ENCODE measurements at regions not wholly inside any gene's neighbourhood (a gene's known extent, or its start where the extent isn't known, plus 50 kb on each side); places are given as distances from the start of the nearest gene placed in this dataset.

- no peaks in the 10 kb centered on the region for H3K79me1 ChIP-seq (ENCODE audit: low read depth, low read length)
- ChIA-PET POLR2A (ENCODE audit: partially characterized antibody) (interaction anchor here (0.6 kb wide), 1 partner anchor 21 kb away, joined by 3 read pairs; no protein-coding TSS in a partner anchor), CTCF (ENCODE audit: partially characterized antibody) (interaction anchor here (0.6 to 1.3 kb wide), 2 partner anchors 26 to 48 kb away, joined by 3 to 4 read pairs; no protein-coding TSS in a partner anchor)
- no peak overlapping the region for H2BK20ac ChIP-seq (ENCODE audit: low read length)
- H2BK120ac ChIP-seq (replicated peaks; ENCODE audit: low read depth, low read length) = no peak overlapping the region
- no peak overlapping the region for H3K56ac ChIP-seq (replicated peaks; ENCODE audit: insufficient read length, low read depth, low read length)
- H3K27ac ChIP-seq (ENCODE audit: low read depth, low read length) = no peak overlapping the region
- no peaks in the 10 kb centered on the region for H4K20me1 ChIP-seq (replicated peaks in 1 of 2; ENCODE audit: control insufficient read depth in 1 of 2, insufficient read depth in 2 of 2, low read length in 2 of 2)
- H3K36me3 ChIP-seq (ENCODE audit: control insufficient read depth in 2 of 4, insufficient read depth in 4 of 4, low read length in 3 of 4) = no peaks in the 10 kb centered on the region
- H3K9me3 ChIP-seq (ENCODE audit: insufficient read depth in 2 of 2, low read depth in 1 of 2, low read length in 1 of 2) = no peaks in the 10 kb centered on the region
- no peak overlapping the region for H3K4me3 ChIP-seq (ENCODE audit: extremely low read depth in 1 of 4, insufficient read depth in 2 of 4, low read depth in 3 of 4, low read length in 4 of 4)
- H3K79me2 ChIP-seq (ENCODE audit: control insufficient read depth in 1 of 2, insufficient read depth in 2 of 2, low read length in 2 of 2) = no peaks in the 10 kb centered on the region
- H3K4ac ChIP-seq (replicated peaks; ENCODE audit: insufficient read length, low read depth, low read length) = no peak overlapping the region
- H3K23ac ChIP-seq (ENCODE audit: insufficient read length) = no peak overlapping the region
- no peak overlapping the region for H2AFZ ChIP-seq (ENCODE audit: low read length)
- H3K4me2 ChIP-seq (ENCODE audit: insufficient read depth in 1 of 2, low read depth in 2 of 2, low read length in 2 of 2) = no peak overlapping the region
- WGBS, 2 experiments (ENCODE audit: extremely low coverage in 1 of 2, insufficient coverage in 1 of 2, insufficient read length in 1 of 2, insufficient replicate concordance in 2 of 2, low coverage in 1 of 2, low lambda C conversion rate in 2 of 2, missing lambda C conversion rate in 1 of 2) = 93% methylated on average over 16 of the region's 16 CpGs; no CpG with 5 or more reads in 1 of the 2 experiments
- H3K9ac ChIP-seq (replicated peaks in 1 of 4; ENCODE audit: extremely low read depth in 1 of 4, low read depth in 3 of 4, low read length in 3 of 4) = no peak overlapping the region
- no peak overlapping the region for H3K18ac ChIP-seq (ENCODE audit: extremely low read depth, low read length)
- H3K23me2 ChIP-seq (ENCODE audit: low read depth, low read length) = no peaks in the 10 kb centered on the region
- no peaks in the 10 kb centered on the region for H3K27me3 ChIP-seq (replicated peaks in 1 of 4; ENCODE audit: control insufficient read depth in 3 of 4, extremely low read depth in 1 of 4, insufficient read depth in 3 of 4, low read length in 3 of 4)
- H2BK5ac ChIP-seq (ENCODE audit: low read depth, low read length) = no peak overlapping the region
- no peak overlapping the region for H4K8ac ChIP-seq (ENCODE audit: extremely low read depth, insufficient read depth, low read length)
- DNase-seq (ENCODE audit: low read depth in 1 of 2, low spot score in 2 of 2) = no peak
- FAIRE-seq = no peak
- no peak overlapping the region for H4K5ac ChIP-seq (ENCODE audit: insufficient read length, low read depth, low read length)
- H2BK12ac ChIP-seq (ENCODE audit: low read depth, low read length) = no peak overlapping the region; the same call in 1 of the 2 replicates
- no peak overlapping the region for H2AK5ac ChIP-seq (ENCODE audit: low read depth, low read length)
- H4K91ac ChIP-seq (replicated peaks; ENCODE audit: insufficient read length, low read length) = no peak overlapping the region
- H3K4me1 ChIP-seq (replicated peaks in 1 of 4; ENCODE audit: control insufficient read depth in 3 of 4, insufficient read depth in 4 of 4, low read length in 3 of 4) = peaks cover 2 to 3% (median 2%) of the 10 kb centered on the region in 4 experiments; a peak in 5 of 7 replicates
- H2BK15ac ChIP-seq (ENCODE audit: low read length) = no peak overlapping the region
- H3K14ac ChIP-seq (ENCODE audit: insufficient read length) = no peak overlapping the region
- no peak for TF ChIP-seq BRCA1 (IDR thresholded peaks at IDR 0.05; ENCODE audit: low read depth, low read length)
Observed at GRCh38 chr13:67857581-67858310, 627.6 kb upstream of the PCDH9 start.

All from H1 (cell line).